SK-N-SH treated with all-trans-retinoic acid at 6 μM for 48 hours (cell line): ENCODE measurements at regions not wholly inside any gene's neighbourhood (a gene's known extent, or its start where the extent isn't known, plus 50 kb on each side); places are given as distances from the start of the nearest gene placed in this dataset.

ENCODE experiments used
- ATAC-seq: fragments of 200-7000 bp; cut with Tn5 transposase; 3 replicates; pipeline ENCODE4 v1.9.1; 2020; ENCODE audit warnings: mild to moderate bottlenecking, moderate library complexity
- ARNTL ChIP-seq: fragments of 450-650 bp; formaldehyde crosslinking; IDR thresholded peaks from 2 replicates; pipeline ENCODE4 v1.5.0; 2020; ENCODE audit warnings: low read depth, mild to moderate bottlenecking, moderate library complexity, borderline replicate concordance
- BACH2 ChIP-seq: fragments of 250-450 bp; sonication (Bioruptor Pico); IDR thresholded peaks from 2 replicates; pipeline ENCODE4 v1.9.0; 2021; ENCODE audit warnings: mild to moderate bottlenecking, borderline replicate concordance
- CREB5 ChIP-seq: fragments of 250-450 bp; sonication (Bioruptor Pico); IDR thresholded peaks from 2 replicates; pipeline ENCODE4 v1.5.1; 2020; ENCODE audit warnings: low read depth, mild to moderate bottlenecking, moderate library complexity
- CSDC2 ChIP-seq: fragments of 250-450 bp; sonication (Bioruptor Pico); IDR thresholded peaks from 2 replicates; pipeline ENCODE4 v1.5.0; 2020; ENCODE audit warnings: mild to moderate bottlenecking, moderate library complexity
- CSRNP3 ChIP-seq: fragments of 250-450 bp; sonication (Bioruptor Pico); IDR thresholded peaks from 2 replicates; pipeline ENCODE4 v1.5.1; 2021; ENCODE audit warnings: mild to moderate bottlenecking, moderate library complexity
- ESRRG ChIP-seq: fragments of 250-450 bp; sonication (Bioruptor Pico); IDR thresholded peaks from 2 replicates; pipeline ENCODE4 v1.6.1; 2021; ENCODE audit warnings: mild to moderate bottlenecking
- GLIS3 ChIP-seq: fragments of 250-450 bp; sonication (Bioruptor Pico); IDR thresholded peaks from 2 replicates; pipeline ENCODE4 v1.5.0; 2020; ENCODE audit warnings: mild to moderate bottlenecking, moderate library complexity
- ISL1 ChIP-seq: fragments of 250-450 bp; sonication (Bioruptor Pico); IDR thresholded peaks from 2 replicates; pipeline ENCODE4 v2.1.2; 2022; ENCODE audit warnings: mild to moderate bottlenecking, moderate library complexity
- OSR1 ChIP-seq: fragments of 250-450 bp; sonication (Bioruptor Pico); IDR thresholded peaks from 2 replicates; pipeline ENCODE4 v1.8.0; 2022; ENCODE audit warnings: moderate library complexity, mild to moderate bottlenecking, inconsistent platforms
- PPARA ChIP-seq: fragments of 250-450 bp; sonication (Bioruptor Pico); IDR thresholded peaks from 2 replicates; pipeline ENCODE4 v1.5.0; 2020; ENCODE audit warnings: mild to moderate bottlenecking, borderline replicate concordance
- RARB ChIP-seq: fragments of 250-450 bp; sonication (Bioruptor Pico); IDR thresholded peaks from 2 replicates; pipeline ENCODE4 v1.8.0; 2021; ENCODE audit warnings: mild to moderate bottlenecking, moderate library complexity
- SNAI2 ChIP-seq: fragments of 250-450 bp; sonication (Bioruptor Pico); IDR thresholded peaks from 2 replicates; pipeline ENCODE4 v1.5.0; 2020; ENCODE audit warnings: mild to moderate bottlenecking, moderate library complexity
- TCF4 ChIP-seq: fragments of 250-450 bp; sonication (Bioruptor Pico); IDR thresholded peaks from 2 replicates; pipeline ENCODE4 v1.8.0; 2021; ENCODE audit warnings: mild to moderate bottlenecking, moderate library complexity, borderline replicate concordance
- TSHZ2 ChIP-seq: fragments of 250-450 bp; sonication (Bioruptor Pico); IDR thresholded peaks from 2 replicates; pipeline ENCODE4 v1.5.0; 2020; ENCODE audit warnings: mild to moderate bottlenecking, moderate library complexity
- ZC3H10 ChIP-seq: fragments of 250-450 bp; sonication (Bioruptor Pico); IDR thresholded peaks from 2 replicates; pipeline ENCODE4 v1.5.1; 2021; ENCODE audit warnings: mild to moderate bottlenecking, moderate library complexity
- ZFP30 ChIP-seq: fragments of 450-650 bp; formaldehyde crosslinking; IDR thresholded peaks from 2 replicates; pipeline ENCODE4 v1.5.0; 2022; ENCODE audit warnings: mild to moderate bottlenecking, moderate library complexity
- ZNF565 ChIP-seq: fragments of 450-650 bp; formaldehyde crosslinking; conservative IDR thresholded peaks from 2 replicates; pipeline ENCODE4 v1.5.0; 2020; ENCODE audit warnings: low read depth, mild to moderate bottlenecking, moderate library complexity
- ZNF70 ChIP-seq: fragments of 450-650 bp; formaldehyde crosslinking; IDR thresholded peaks from 2 replicates; pipeline ENCODE4 v1.5.0; 2020; ENCODE audit warnings: mild to moderate bottlenecking, moderate library complexity
- ZNF8 ChIP-seq: fragments of 450-650 bp; formaldehyde crosslinking; IDR thresholded peaks from 2 replicates; pipeline ENCODE4 v1.5.0; 2020; ENCODE audit warnings: mild to moderate bottlenecking, moderate library complexity
- TF ChIP-seq, protein P1 (sequence below): fragments of 250-450 bp; sonication (Bioruptor Pico); IDR thresholded peaks from 2 replicates; pipeline ENCODE4 v1.8.0; 2020; ENCODE audit warnings: mild to moderate bottlenecking, moderate library complexity, borderline replicate concordance
- TF ChIP-seq, protein P2 (sequence below): fragments of 250-450 bp; sonication (Bioruptor Pico); IDR thresholded peaks from 2 replicates; pipeline ENCODE4 v1.8.0; 2021; ENCODE audit warnings: low read depth, mild to moderate bottlenecking, moderate library complexity, borderline replicate concordance

GRCh38 chr7:46576950-46577349 is 655.9 kb upstream of the IGFBP3 start:
- TF ChIP-seq OSR1 (CRISPR knock-in tag) (no peak), PPARA (no peak), TSHZ2 (CRISPR knock-in tag) (no peak), RARB (CRISPR knock-in tag) (no peak), CREB5 (CRISPR knock-in tag) (no peak), SNAI2 (CRISPR knock-in tag) (no peak), ZFP30 (CRISPR knock-in tag) (no peak), ESRRG (CRISPR knock-in tag) (no peak), ZNF8 (CRISPR knock-in tag) (no peak), CSDC2 (CRISPR knock-in tag) (no peak), ISL1 (CRISPR knock-in tag) (no peak), ZNF70 (no peak), BACH2 (CRISPR knock-in tag) (no peak)
- TF ChIP-seq, protein P1, sequence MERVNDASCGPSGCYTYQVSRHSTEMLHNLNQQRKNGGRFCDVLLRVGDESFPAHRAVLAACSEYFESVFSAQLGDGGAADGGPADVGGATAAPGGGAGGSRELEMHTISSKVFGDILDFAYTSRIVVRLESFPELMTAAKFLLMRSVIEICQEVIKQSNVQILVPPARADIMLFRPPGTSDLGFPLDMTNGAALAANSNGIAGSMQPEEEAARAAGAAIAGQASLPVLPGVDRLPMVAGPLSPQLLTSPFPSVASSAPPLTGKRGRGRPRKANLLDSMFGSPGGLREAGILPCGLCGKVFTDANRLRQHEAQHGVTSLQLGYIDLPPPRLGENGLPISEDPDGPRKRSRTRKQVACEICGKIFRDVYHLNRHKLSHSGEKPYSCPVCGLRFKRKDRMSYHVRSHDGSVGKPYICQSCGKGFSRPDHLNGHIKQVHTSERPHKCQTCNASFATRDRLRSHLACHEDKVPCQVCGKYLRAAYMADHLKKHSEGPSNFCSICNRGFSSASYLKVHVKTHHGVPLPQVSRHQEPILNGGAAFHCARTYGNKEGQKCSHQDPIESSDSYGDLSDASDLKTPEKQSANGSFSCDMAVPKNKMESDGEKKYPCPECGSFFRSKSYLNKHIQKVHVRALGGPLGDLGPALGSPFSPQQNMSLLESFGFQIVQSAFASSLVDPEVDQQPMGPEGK (CRISPR knock-in tag): no peak
- TF ChIP-seq, protein P2, sequence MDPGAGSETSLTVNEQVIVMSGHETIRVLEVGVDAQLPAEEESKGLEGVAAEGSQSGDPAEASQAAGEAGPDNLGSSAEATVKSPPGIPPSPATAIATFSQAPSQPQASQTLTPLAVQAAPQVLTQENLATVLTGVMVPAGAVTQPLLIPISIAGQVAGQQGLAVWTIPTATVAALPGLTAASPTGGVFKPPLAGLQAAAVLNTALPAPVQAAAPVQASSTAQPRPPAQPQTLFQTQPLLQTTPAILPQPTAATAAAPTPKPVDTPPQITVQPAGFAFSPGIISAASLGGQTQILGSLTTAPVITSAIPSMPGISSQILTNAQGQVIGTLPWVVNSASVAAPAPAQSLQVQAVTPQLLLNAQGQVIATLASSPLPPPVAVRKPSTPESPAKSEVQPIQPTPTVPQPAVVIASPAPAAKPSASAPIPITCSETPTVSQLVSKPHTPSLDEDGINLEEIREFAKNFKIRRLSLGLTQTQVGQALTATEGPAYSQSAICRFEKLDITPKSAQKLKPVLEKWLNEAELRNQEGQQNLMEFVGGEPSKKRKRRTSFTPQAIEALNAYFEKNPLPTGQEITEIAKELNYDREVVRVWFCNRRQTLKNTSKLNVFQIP (CRISPR knock-in tag): no peak
- ATAC-seq: no peak

- no peak for ATAC-seq
- TF ChIP-seq CREB5 (CRISPR knock-in tag): no peak
- TF ChIP-seq OSR1 (CRISPR knock-in tag): no peak
- no peak for TF ChIP-seq CSDC2 (CRISPR knock-in tag)
- TF ChIP-seq ZNF8 (CRISPR knock-in tag): no peak
- no peak for TF ChIP-seq TCF4 (CRISPR knock-in tag)
- no peak for TF ChIP-seq ZNF565 (CRISPR knock-in tag)
- TF ChIP-seq CSRNP3 (CRISPR knock-in tag): no peak
- no peak for TF ChIP-seq GLIS3 (CRISPR knock-in tag)
- no peak for TF ChIP-seq BACH2 (CRISPR knock-in tag)
- TF ChIP-seq ZFP30 (CRISPR knock-in tag): no peak
- TF ChIP-seq, protein P2 (CRISPR knock-in tag): no peak
- TF ChIP-seq RARB (CRISPR knock-in tag): no peak
- TF ChIP-seq, protein P1 (CRISPR knock-in tag): no peak
- no peak for TF ChIP-seq ZNF70
- no peak for TF ChIP-seq TSHZ2 (CRISPR knock-in tag)
- no peak for TF ChIP-seq ISL1 (CRISPR knock-in tag)
- TF ChIP-seq PPARA: no peak
- TF ChIP-seq SNAI2 (CRISPR knock-in tag): no peak
- TF ChIP-seq ARNTL (CRISPR knock-in tag): no peak
- TF ChIP-seq ZC3H10 (CRISPR knock-in tag): no peak
Measured at GRCh38 chr7:46572691-46573090, 651.6 kb upstream of the IGFBP3 start.
